ENCODE measurements at regions not wholly inside any gene's neighbourhood (a gene's known extent, or its start where the extent isn't known, plus 50 kb on each side); places are given as distances from the start of the nearest gene placed in this dataset.

- H3K27me3 ChIP-seq (ENCODE audit: insufficient read depth, low read length) = no peaks in the 10 kb centered on the region
- H3K4me1 ChIP-seq (ENCODE audit: control insufficient read depth in 1 of 2, insufficient read depth in 2 of 2, low read length in 2 of 2) = peaks cover 0 to 27% of the 10 kb centered on the region in 2 experiments; a peak in 2 of 4 replicates
- ChIA-PET RAD21 (ENCODE audit: low non-redundant PET in 1 of 2, low total read pairs in 2 of 2, uncharacterized antibody in 2 of 2, unreplicated experiment in 2 of 2) (no interaction called here), CTCF (no interaction called here), POLR2A (no interaction called here)
- intact Hi-C loops (cut with micrococcal nuclease) = no loop called here
- peaks cover 0 to 5% of the 10 kb centered on the region in 2 experiments; a peak in 2 of 4 replicates for H3K9me3 ChIP-seq (ENCODE audit: control insufficient read depth in 1 of 2, insufficient read depth in 1 of 2, low read depth in 1 of 2, low read length in 2 of 2)
- no TSS peak for BruUV-seq (replicated peaks)
- H3K9ac ChIP-seq (ENCODE audit: low read length) = no peak overlapping the region
- H3K4me2 ChIP-seq (ENCODE audit: low read length) = no peak overlapping the region
- no peak for TF ChIP-seq YY1 (IDR thresholded peaks at IDR 0.05; ENCODE audit: extremely low read depth, insufficient replicate concordance, low read depth, low read length)
- TF ChIP-seq EGR1 (IDR thresholded peaks at IDR 0.05; ENCODE audit: low read depth) = no peak
- no peak for TF ChIP-seq MAX (IDR thresholded peaks at IDR 0.05)
- no peak for TF ChIP-seq CTCF (IDR thresholded peaks at IDR 0.05 in 2 of 3, conservative IDR thresholded peaks at IDR 0.05 in 1 of 3; ENCODE audit: borderline replicate concordance in 1 of 3, insufficient read depth in 1 of 3, low read depth in 2 of 3, low read length in 2 of 3)
- TF ChIP-seq FOSL1 (IDR thresholded peaks at IDR 0.05; ENCODE audit: low read depth) = no peak
- TF ChIP-seq REST (IDR thresholded peaks at IDR 0.05; ENCODE audit: low read depth) = no peak
- TF ChIP-seq SIN3A (IDR thresholded peaks at IDR 0.05; ENCODE audit: low read depth) = no peak
- no peak for TF ChIP-seq ZFX (IDR thresholded peaks at IDR 0.05)
- no peak for TF ChIP-seq ZBTB33 (IDR thresholded peaks at IDR 0.05; ENCODE audit: extremely low read depth, insufficient replicate concordance, low read length)
- no peak for TF ChIP-seq SRF (IDR thresholded peaks at IDR 0.05; ENCODE audit: low read depth)
- no peak for TF ChIP-seq RAD21 (IDR thresholded peaks at IDR 0.05; ENCODE audit: low read depth)
- H3K36me3 ChIP-seq (ENCODE audit: control insufficient read depth in 1 of 2, insufficient read depth in 2 of 2, low read length in 2 of 2) = no peaks in the 10 kb centered on the region
- H3K79me2 ChIP-seq (ENCODE audit: insufficient read depth, low read length) = no peaks in the 10 kb centered on the region
- no peaks in the 10 kb centered on the region for H3K9me2 ChIP-seq (ENCODE audit: insufficient read depth)
- no peak overlapping the region for H2AFZ ChIP-seq (ENCODE audit: low read depth, low read length, poor library complexity, severe bottlenecking)
- no peak for ATAC-seq
- DNase-seq (ENCODE audit: low read depth, low spot score) = peak; percentile 10
- H3K27ac ChIP-seq (ENCODE audit: low read depth, low read length) = no peak overlapping the region
- no peak overlapping the region for H3K4me3 ChIP-seq (replicated peaks in 1 of 2; ENCODE audit: low read depth in 1 of 2, low read length in 2 of 2)
- no peaks in the 10 kb centered on the region for H4K20me1 ChIP-seq (ENCODE audit: insufficient read depth)
Observed at GRCh38 chr4:35559559-35560365, 684.6 kb downstream of the ARAP2 start.

Measured in HCT116 (cell line).